ENCODE measurements at regions not wholly inside any gene's neighbourhood (a gene's known extent, or its start where the extent isn't known, plus 50 kb on each side); places are given as distances from the start of the nearest gene placed in this dataset.
A peak's percentile ranks its signal among the peaks of the same experiment; 100 is the strongest.

GRCh38 chr2:12442476-12442847 lies 274.3 kb upstream of the TRIB2 start:
- FAIRE-seq (no peak), DNase-seq (ENCODE audit: low read depth in 1 of 2, low spot score in 1 of 2) (no peak), ATAC-seq (no peak)
- Histone ChIP-seq H3K9me3 (no peaks in the 10 kb centered on the region), H3K4me1 (no peaks in the 10 kb centered on the region), H3K27ac (no peak overlapping the region), H3K4me2 (no peak overlapping the region), H3K4me3 (no peak overlapping the region)
- ChIA-PET CTCF (interaction anchor here (0.6 to 0.7 kb wide), 2 partner anchors 497 to 1325 kb away, joined by 3 to 4 read pairs; no protein-coding TSS in a partner anchor), POLR2A (no interaction called here)
- WGBS (ENCODE audit: missing lambda C conversion rate), result 15% methylated on average over 2 of the region's 2 CpGs
- 0 out of 2 replicates have a peak, but pooled peaks have one; percentile 11 for TF ChIP-seq NFE2L2 (conservative IDR thresholded peaks at IDR 0.05; ENCODE audit: low read length)
- peak; percentile 73 for TF ChIP-seq MAFK (IDR thresholded peaks at IDR 0.05; ENCODE audit: partially characterized antibody)
- TF ChIP-seq JUNB (IDR thresholded peaks at IDR 0.05), result no peak
- no peak for TF ChIP-seq PBX3 (IDR thresholded peaks at IDR 0.05)

- POLR2A ChIA-PET, result no interaction called here
- 3% methylated on average over 4 of the region's 4 CpGs for WGBS (ENCODE audit: missing lambda C conversion rate)
- TF ChIP-seq PBX3 (IDR thresholded peaks at IDR 0.05) (no peak), KDM5A (IDR thresholded peaks at IDR 0.05) (no peak), REST (IDR thresholded peaks at IDR 0.05) (no peak)
- H3K4me3 ChIP-seq, result no peak overlapping the region
- no peak for ATAC-seq
- CTCF ChIA-PET, result interaction anchor here (0.7 to 1.2 kb wide), 2 partner anchors 42 to 172 kb away, joined by 3 to 4 read pairs; no protein-coding TSS in a partner anchor
- H3K4me2 ChIP-seq, result no peak overlapping the region
- H3K4me1 ChIP-seq, result no peaks in the 10 kb centered on the region
- no peak for DNase-seq (ENCODE audit: low read depth in 1 of 2, low spot score in 1 of 2)
- no peak overlapping the region for H3K27ac ChIP-seq
- H3K9me3 ChIP-seq, result no peaks in the 10 kb centered on the region
- FAIRE-seq, result no peak
Observed at GRCh38 chr2:12448846-12449505, 267.8 kb upstream of the TRIB2 start.

GRCh38 chr2:12451726-12452125 lies 265.0 kb upstream of the TRIB2 start:
- FAIRE-seq (no peak), ATAC-seq (no peak), DNase-seq (ENCODE audit: low read depth in 1 of 2, low spot score in 1 of 2) (no peak)
- H3K27ac ChIP-seq, result no peak overlapping the region
- CTCF ChIA-PET, result no interaction called here
- H3K4me3 ChIP-seq, result no peak overlapping the region
- TF ChIP-seq RNF2 (IDR thresholded peaks at IDR 0.05; ENCODE audit: borderline replicate concordance, low read depth) (no peak), POLR2A (IDR thresholded peaks at IDR 0.05; ENCODE audit: low read length) (no peak), PHF8 (IDR thresholded peaks at IDR 0.05; ENCODE audit: borderline replicate concordance, low read depth) (no peak), HDAC2 (IDR thresholded peaks at IDR 0.05) (no peak), KDM1A (IDR thresholded peaks at IDR 0.05; ENCODE audit: low read depth) (no peak), ESRRA (IDR thresholded peaks at IDR 0.05; ENCODE audit: borderline replicate concordance, low read length) (no peak), REST (IDR thresholded peaks at IDR 0.05) (no peak), SMC3 (IDR thresholded peaks at IDR 0.05) (no peak), FOSL2 (IDR thresholded peaks at IDR 0.05) (no peak), FOSL2 (CRISPR knock-in tag; IDR thresholded peaks at IDR 0.05) (no peak), CHD4 (IDR thresholded peaks at IDR 0.05; ENCODE audit: borderline replicate concordance) (no peak), GATA3 (IDR thresholded peaks at IDR 0.05; ENCODE audit: borderline replicate concordance) (no peak), ZNF302 (CRISPR knock-in tag; IDR thresholded peaks at IDR 0.05) (no peak), CTCF (IDR thresholded peaks at IDR 0.05) (no peak), POLR2AphosphoS2 (conservative IDR thresholded peaks at IDR 0.05; ENCODE audit: low read length) (no peak), TP53 (CRISPR knock-in tag; IDR thresholded peaks at IDR 0.05) (no peak), JUN (IDR thresholded peaks at IDR 0.05) (no peak), EHMT2 (IDR thresholded peaks at IDR 0.05; ENCODE audit: low read depth) (no peak)
- peaks cover 4% of the 10 kb centered on the region; the same call in 1 of the 3 replicates for H3K9me3 ChIP-seq
- no peak overlapping the region for H3K4me2 ChIP-seq
- 9% methylated on average over 5 of the region's 5 CpGs for WGBS (ENCODE audit: missing lambda C conversion rate)
- 0 out of 3 replicates have a peak, but pooled peaks cover 3% of the 10 kb centered on the region for H3K4me1 ChIP-seq
- POLR2A ChIA-PET, result no interaction called here

Data from A549 (cell line).